ENCODE measurements at regions not wholly inside any gene's neighbourhood (a gene's known extent, or its start where the extent isn't known, plus 50 kb on each side); places are given as distances from the start of the nearest gene placed in this dataset.

DNA sequence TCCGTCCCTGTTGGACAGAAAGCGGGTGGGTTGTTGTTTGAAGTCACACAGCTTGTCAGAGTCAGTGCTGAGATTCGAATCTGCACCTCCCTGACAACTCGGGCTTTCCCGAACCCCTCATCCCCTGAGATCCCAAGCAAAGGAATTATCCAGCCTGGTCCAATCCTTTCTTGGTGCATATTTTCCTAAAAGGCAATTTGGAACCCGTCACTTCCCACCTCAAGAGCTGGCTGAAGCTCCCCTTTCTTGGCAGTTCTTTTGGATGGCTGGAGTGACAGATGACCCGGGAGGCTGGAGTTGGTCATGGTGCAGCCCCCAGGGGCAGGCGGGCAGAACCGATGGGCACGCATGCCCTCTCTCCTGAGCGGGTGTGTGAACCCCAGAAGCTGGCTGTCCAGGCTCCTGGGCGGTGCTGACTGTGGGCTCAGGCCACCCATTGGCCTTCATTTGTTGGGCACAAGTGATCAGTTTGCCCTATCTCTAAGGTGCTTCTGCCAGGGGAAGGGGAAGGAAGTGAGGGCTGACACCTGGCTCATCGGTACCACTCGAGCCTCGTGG, 97.8 kb downstream of the ASB1 start:
- TF ChIP-seq, protein P1, sequence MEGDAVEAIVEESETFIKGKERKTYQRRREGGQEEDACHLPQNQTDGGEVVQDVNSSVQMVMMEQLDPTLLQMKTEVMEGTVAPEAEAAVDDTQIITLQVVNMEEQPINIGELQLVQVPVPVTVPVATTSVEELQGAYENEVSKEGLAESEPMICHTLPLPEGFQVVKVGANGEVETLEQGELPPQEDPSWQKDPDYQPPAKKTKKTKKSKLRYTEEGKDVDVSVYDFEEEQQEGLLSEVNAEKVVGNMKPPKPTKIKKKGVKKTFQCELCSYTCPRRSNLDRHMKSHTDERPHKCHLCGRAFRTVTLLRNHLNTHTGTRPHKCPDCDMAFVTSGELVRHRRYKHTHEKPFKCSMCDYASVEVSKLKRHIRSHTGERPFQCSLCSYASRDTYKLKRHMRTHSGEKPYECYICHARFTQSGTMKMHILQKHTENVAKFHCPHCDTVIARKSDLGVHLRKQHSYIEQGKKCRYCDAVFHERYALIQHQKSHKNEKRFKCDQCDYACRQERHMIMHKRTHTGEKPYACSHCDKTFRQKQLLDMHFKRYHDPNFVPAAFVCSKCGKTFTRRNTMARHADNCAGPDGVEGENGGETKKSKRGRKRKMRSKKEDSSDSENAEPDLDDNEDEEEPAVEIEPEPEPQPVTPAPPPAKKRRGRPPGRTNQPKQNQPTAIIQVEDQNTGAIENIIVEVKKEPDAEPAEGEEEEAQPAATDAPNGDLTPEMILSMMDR (IDR thresholded peaks at IDR 0.05), result no peak
- TF ChIP-seq POLR2AphosphoS5 (IDR thresholded peaks at IDR 0.05), result no peak
- no peak for TF ChIP-seq POLR2A (IDR thresholded peaks at IDR 0.05)

Measured in transverse colon (tissue), 4 donors.